ENCODE measurements at regions not wholly inside any gene's neighbourhood (a gene's known extent, or its start where the extent isn't known, plus 50 kb on each side); places are given as distances from the start of the nearest gene placed in this dataset.

DNA sequence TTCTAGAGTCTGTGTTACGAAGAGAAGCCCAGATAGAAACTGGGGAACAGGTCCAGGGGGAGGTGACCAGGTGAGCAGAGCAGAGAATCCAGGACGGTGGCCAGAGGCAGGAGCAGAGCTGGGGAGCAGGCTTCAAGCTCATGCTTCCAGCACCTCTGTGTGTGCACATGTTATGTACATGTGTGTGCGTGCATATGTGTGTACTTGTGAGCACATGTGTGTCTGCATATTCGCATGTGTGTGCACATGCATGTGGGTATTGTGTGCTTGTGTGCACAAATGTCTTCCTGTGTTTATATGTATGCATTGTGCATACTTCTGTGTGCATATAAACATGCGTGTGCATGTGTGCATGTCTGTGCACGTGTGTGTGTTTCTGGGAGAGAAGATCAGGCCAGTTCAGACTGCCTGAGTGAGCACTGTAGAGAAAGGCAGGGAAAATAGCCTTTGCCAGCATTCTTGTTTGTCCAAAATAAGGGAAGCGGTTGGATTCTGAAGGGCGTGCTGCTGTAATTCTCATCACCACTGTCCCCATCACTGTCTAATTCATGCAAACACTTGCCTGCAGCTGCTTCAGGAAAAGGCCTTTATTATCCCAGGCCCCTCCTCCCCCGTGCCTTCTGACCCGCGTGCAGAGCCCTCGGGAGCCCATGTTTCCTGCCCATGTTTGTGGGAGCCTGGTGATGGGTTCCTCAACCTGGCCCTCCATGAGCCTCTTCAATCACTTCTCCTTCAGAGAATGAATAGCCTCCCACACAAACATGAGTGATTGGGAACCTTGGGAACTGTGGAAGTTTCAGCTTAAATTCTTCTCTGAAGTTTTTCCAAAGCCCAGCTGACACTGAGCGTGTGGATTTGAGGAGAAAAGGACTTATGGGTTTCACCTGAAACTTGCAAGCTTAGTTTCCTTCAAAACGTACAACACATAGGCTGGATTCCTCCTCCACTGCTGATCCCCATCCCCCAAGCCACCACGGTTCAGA, 161.7 kb upstream of the AFDN start:
- Histone ChIP-seq H3K4me2 (no peak overlapping the region), H3K27ac (no peak overlapping the region), H3K9me2 (ENCODE audit: insufficient read depth) (no peaks in the 10 kb centered on the region), H3K4me1 (replicated peaks; ENCODE audit: insufficient read depth) (no peaks in the 10 kb centered on the region), H3K27me3 (ENCODE audit: insufficient read depth, low read depth) (peaks cover 78% of the 10 kb centered on the region), H3F3A (ENCODE audit: insufficient read depth, low read depth) (no peaks in the 10 kb centered on the region), H3K79me2 (ENCODE audit: low read depth) (no peaks in the 10 kb centered on the region), H4K20me1 (ENCODE audit: insufficient read depth) (no peaks in the 10 kb centered on the region), H3K4me3 (no peak overlapping the region), H3K36me3 (ENCODE audit: low read depth) (no peaks in the 10 kb centered on the region), H3K9me3 (ENCODE audit: insufficient read depth, low read depth) (no peaks in the 10 kb centered on the region), H2AFZ (no peak overlapping the region)
- ChIA-PET POLR2A (ENCODE audit: unreplicated experiment) (no interaction called here), CTCF (no interaction called here)
- no peak for DNase-seq
- no peak for TF ChIP-seq EZH2 (IDR thresholded peaks at IDR 0.05; ENCODE audit: low read depth)
- TF ChIP-seq CTCF (conservative IDR thresholded peaks at IDR 0.05), result no peak
- intact Hi-C loops (cut with micrococcal nuclease; ENCODE audit: unreplicated experiment), result no loop called here
- BruUV-seq (replicated peaks), result no TSS peak

- DNase-seq, result no peak
- Histone ChIP-seq H3K9me3 (ENCODE audit: insufficient read depth, low read depth) (no peaks in the 10 kb centered on the region), H3K4me3 (no peak overlapping the region), H3K4me1 (replicated peaks; ENCODE audit: insufficient read depth) (no peaks in the 10 kb centered on the region), H3K4me2 (no peak overlapping the region), H3K27me3 (ENCODE audit: insufficient read depth, low read depth) (peaks cover 81% of the 10 kb centered on the region), H3K79me2 (ENCODE audit: low read depth) (no peaks in the 10 kb centered on the region), H3K27ac (no peak overlapping the region), H3K9me2 (ENCODE audit: insufficient read depth) (no peaks in the 10 kb centered on the region), H2AFZ (no peak overlapping the region), H3F3A (ENCODE audit: insufficient read depth, low read depth) (no peaks in the 10 kb centered on the region), H4K20me1 (ENCODE audit: insufficient read depth) (no peaks in the 10 kb centered on the region), H3K36me3 (ENCODE audit: low read depth) (no peaks in the 10 kb centered on the region)
- intact Hi-C loops (cut with micrococcal nuclease; ENCODE audit: unreplicated experiment), result no loop called here
- TF ChIP-seq CTCF (conservative IDR thresholded peaks at IDR 0.05) (no peak), EZH2 (IDR thresholded peaks at IDR 0.05; ENCODE audit: low read depth) (no peak)
- CTCF ChIA-PET, result no interaction called here
- POLR2A ChIA-PET (ENCODE audit: unreplicated experiment), result no interaction called here
- BruUV-seq (replicated peaks), result no TSS peak
Observed at GRCh38 chr6:167665698-167666330, 160.9 kb upstream of the AFDN start.

GRCh38 chr6:167666571-167667203, 160.0 kb upstream of the AFDN start:
- Histone ChIP-seq H3K27me3 (ENCODE audit: insufficient read depth, low read depth) (peaks cover 74% of the 10 kb centered on the region), H3K9me3 (ENCODE audit: insufficient read depth, low read depth) (no peaks in the 10 kb centered on the region), H3K4me3 (no peak overlapping the region), H3K4me2 (no peak overlapping the region), H4K20me1 (ENCODE audit: insufficient read depth) (no peaks in the 10 kb centered on the region), H3K27ac (no peak overlapping the region), H2AFZ (no peak overlapping the region), H3K4me1 (replicated peaks; ENCODE audit: insufficient read depth) (no peaks in the 10 kb centered on the region), H3K36me3 (ENCODE audit: low read depth) (no peaks in the 10 kb centered on the region), H3F3A (ENCODE audit: insufficient read depth, low read depth) (no peaks in the 10 kb centered on the region), H3K9me2 (ENCODE audit: insufficient read depth) (no peaks in the 10 kb centered on the region), H3K79me2 (ENCODE audit: low read depth) (no peaks in the 10 kb centered on the region)
- intact Hi-C loops (cut with micrococcal nuclease; ENCODE audit: unreplicated experiment), result no loop called here
- no TSS peak for BruUV-seq (replicated peaks)
- no peak for DNase-seq
- CTCF ChIA-PET, result no interaction called here
- TF ChIP-seq EZH2 (IDR thresholded peaks at IDR 0.05; ENCODE audit: low read depth) (no peak), CTCF (conservative IDR thresholded peaks at IDR 0.05) (no peak)
- POLR2A ChIA-PET (ENCODE audit: unreplicated experiment), result no interaction called here
